Esophagus squamous epithelium (tissue), 5 donors: ENCODE measurements at regions not wholly inside any gene's neighbourhood (a gene's known extent, or its start where the extent isn't known, plus 50 kb on each side); places are given as distances from the start of the nearest gene placed in this dataset.

Experiments
- DNase-seq: peaks from one replicate; lab custom pipeline; 2025; lab: John Stamatoyannopoulos, UW
- H3K27ac ChIP-seq, 4 donors: fragments of 200-600 bp; sonication (generic); one replicate each; pipeline ENCODE4 v1.5.1; 2016 to 2019; ENCODE audit warnings: mild to moderate bottlenecking in 1 of 4
- H3K27me3 ChIP-seq, 4 donors: fragments of 200-600 bp; sonication (generic); 1 replicate in 3 of 4; 2 replicates in 1 of 4; pipeline versions ENCODE4 v1.5.1 to v1.6.0; 2017 to 2021; ENCODE audit warnings: antibody characterized with exemption in 1 of 4
- H3K36me3 ChIP-seq, 3 donors: fragments of 200-600 bp; sonication (generic); one replicate each; pipeline ENCODE4 v1.5.1; 2016 to 2019
- H3K4me1 ChIP-seq, 3 donors: fragments of 200-600 bp; sonication (generic); one replicate each; pipeline ENCODE4 v1.5.1; 2017 to 2019
- H3K4me3 ChIP-seq, 4 donors: fragments of 200-600 bp; sonication (generic); 1 replicate in 3 of 4; 2 replicates in 1 of 4; pipeline ENCODE4 v1.5.1; 2016 to 2019; ENCODE audit warnings: mild to moderate bottlenecking in 2 of 4, moderate library complexity in 1 of 4
- H3K9me3 ChIP-seq, 3 donors: fragments of 200-600 bp; sonication (generic); one replicate each; pipeline ENCODE4 v1.5.1; 2016 to 2019
- POLR2A ChIP-seq, 4 donors: fragments of 450-650 bp; IDR thresholded peaks; one replicate each; pipeline ENCODE4 v1.6.1; 2017; ENCODE audit warnings: antibody characterized with exemption in 4 of 4, mild to moderate bottlenecking in 4 of 4, moderate library complexity in 3 of 4
- WGBS, 2 donors: methylation state at CpG; one replicate each; pipeline ENCODE4 v1.1.5; 2018; 5-methylcytosine and 5-hydroxymethylcytosine counted together
- intact Hi-C: fragments of 100-400 bp; cut with DNase I; formaldehyde crosslinking; loops from one replicate; pipeline ENCODE4 v1.15.0; 2022
- TF ChIP-seq, protein P1 (sequence below), 6 experiments: fragments of 450-650 bp in 4 of 6; fragments of 200-600 bp in 2 of 6; sonication (generic) in 2 of 6; IDR thresholded peaks; one replicate each; pipeline ENCODE4 v1.5.1; 2016 to 2019; ENCODE audit warnings: antibody characterized with exemption in 6 of 6, mild to moderate bottlenecking in 4 of 6, moderate library complexity in 4 of 6
- donor health status: DM: yes; HTN: yes; CAD: no.

DNA sequence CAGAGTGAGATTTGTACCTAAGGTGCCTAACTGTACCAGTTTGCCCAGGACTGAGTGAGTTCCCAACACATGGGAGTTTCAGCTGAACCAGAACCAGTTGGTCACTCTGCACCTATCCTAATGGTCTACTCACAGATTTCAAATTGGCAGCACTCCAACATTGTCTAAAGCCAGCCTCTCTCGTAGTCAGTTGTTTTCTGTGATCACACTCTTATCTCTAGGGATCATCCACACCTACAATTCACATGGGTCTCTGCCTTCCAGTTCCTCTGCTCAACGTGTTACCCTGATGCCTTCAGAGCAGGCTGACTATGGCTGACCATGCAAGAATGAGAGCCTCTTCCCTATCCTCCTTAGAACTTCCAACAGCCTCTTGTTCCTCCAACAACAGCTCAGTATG is 624.8 kb downstream of the NTRK3 start:
- no peaks in the 10 kb centered on the region for H3K36me3 ChIP-seq
- H3K27ac ChIP-seq: no peak overlapping the region
- whole genome bisulfite sequencing, 2 donors: 31 to 39% methylated on average over 2 of the region's 2 CpGs
- TF ChIP-seq POLR2A (IDR thresholded peaks at IDR 0.05): no peak
- TF ChIP-seq, protein P1, sequence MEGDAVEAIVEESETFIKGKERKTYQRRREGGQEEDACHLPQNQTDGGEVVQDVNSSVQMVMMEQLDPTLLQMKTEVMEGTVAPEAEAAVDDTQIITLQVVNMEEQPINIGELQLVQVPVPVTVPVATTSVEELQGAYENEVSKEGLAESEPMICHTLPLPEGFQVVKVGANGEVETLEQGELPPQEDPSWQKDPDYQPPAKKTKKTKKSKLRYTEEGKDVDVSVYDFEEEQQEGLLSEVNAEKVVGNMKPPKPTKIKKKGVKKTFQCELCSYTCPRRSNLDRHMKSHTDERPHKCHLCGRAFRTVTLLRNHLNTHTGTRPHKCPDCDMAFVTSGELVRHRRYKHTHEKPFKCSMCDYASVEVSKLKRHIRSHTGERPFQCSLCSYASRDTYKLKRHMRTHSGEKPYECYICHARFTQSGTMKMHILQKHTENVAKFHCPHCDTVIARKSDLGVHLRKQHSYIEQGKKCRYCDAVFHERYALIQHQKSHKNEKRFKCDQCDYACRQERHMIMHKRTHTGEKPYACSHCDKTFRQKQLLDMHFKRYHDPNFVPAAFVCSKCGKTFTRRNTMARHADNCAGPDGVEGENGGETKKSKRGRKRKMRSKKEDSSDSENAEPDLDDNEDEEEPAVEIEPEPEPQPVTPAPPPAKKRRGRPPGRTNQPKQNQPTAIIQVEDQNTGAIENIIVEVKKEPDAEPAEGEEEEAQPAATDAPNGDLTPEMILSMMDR (IDR thresholded peaks at IDR 0.05): no peak
- intact Hi-C loops: no loop called here
- no peaks in the 10 kb centered on the region for H3K27me3 ChIP-seq
- H3K9me3 ChIP-seq: no peaks in the 10 kb centered on the region
- no peak for DNase-seq
- no peak overlapping the region for H3K4me3 ChIP-seq
- no peaks in the 10 kb centered on the region for H3K4me1 ChIP-seq

DNA sequence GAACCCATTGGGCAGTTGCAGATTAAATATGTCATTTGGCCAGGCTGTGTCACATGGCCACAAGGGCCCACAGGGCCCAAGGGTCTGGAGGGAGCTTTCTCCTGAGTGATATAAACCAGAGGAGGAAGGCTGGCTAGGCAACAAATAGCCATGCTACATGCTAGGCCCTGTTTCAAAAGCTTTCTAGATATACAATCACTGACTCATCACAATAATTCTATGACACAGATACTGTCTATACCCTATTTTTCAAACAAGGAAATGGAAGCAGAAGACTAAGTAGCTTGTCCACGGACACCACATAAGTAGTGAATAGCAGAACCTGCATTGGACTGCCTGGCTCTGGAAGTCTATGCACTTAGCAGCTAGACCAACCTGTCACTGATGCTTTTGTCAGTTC is 625.4 kb downstream of the NTRK3 start:
- DNase-seq: no peak
- Histone ChIP-seq H3K4me1 (no peaks in the 10 kb centered on the region), H3K36me3 (no peaks in the 10 kb centered on the region), H3K27me3 (no peaks in the 10 kb centered on the region), H3K4me3 (no peak overlapping the region), H3K9me3 (no peaks in the 10 kb centered on the region), H3K27ac (no peak overlapping the region)
- WGBS, 2 donors: 63 to 89% methylated on average over 1 of the region's 1 CpG
- no peak for TF ChIP-seq POLR2A (IDR thresholded peaks at IDR 0.05)
- TF ChIP-seq, protein P1 (IDR thresholded peaks at IDR 0.05): no peak
- intact Hi-C loops: no loop called here

DNA sequence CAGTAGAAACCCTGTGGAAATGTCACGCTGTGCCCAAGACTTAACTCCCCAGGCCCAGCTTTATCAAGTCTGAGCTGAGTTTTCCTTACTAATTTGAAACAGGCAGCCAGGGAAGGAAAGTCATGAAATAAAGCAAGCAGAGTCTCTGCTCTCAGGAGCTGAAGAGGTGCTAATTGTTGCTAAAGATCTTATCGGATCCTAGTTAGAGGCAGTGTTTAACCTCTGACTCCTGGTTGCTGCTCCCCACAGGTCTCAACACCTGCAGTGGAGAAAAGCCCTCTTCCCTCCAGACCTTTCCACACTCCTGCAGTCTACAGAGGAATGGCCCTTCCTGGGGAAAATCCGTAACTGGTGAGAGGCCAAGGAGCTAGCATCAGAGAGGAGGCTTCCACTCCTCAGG is 628.2 kb downstream of the NTRK3 start:
- TF ChIP-seq, protein P1 (IDR thresholded peaks at IDR 0.05): no peak
- TF ChIP-seq POLR2A (IDR thresholded peaks at IDR 0.05): no peak
- intact Hi-C loops: no loop called here
- no peaks in the 10 kb centered on the region for H3K9me3 ChIP-seq

DNA sequence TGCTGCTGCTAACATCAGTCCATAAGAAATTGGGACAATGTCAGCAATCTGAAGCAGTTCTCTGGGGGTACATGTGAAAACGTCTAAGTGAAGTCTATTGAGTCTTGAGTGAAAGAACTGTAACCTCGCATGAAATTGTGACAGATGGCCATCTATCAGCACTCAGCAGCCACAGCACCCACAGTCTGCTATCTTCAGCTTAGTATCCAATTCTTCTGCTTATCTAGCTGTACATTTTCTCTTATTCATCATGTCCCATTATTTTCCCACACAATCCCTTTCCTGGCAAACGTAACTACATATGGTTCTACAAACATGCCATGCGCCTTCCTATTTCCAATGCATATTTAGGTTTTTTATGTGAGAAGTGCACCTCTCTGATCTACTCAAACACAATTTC is 629.7 kb downstream of the NTRK3 start:
- no peak for DNase-seq
- intact Hi-C loops: no loop called here
- no peaks in the 10 kb centered on the region for H3K36me3 ChIP-seq
- H3K9me3 ChIP-seq: no peaks in the 10 kb centered on the region
- no peak overlapping the region for H3K27ac ChIP-seq
- WGBS, 2 donors: 66 to 74% methylated on average over 4 of the region's 4 CpGs
- no peaks in the 10 kb centered on the region for H3K4me1 ChIP-seq
- no peaks in the 10 kb centered on the region for H3K27me3 ChIP-seq
- TF ChIP-seq POLR2A (IDR thresholded peaks at IDR 0.05): no peak
- TF ChIP-seq, protein P1 (IDR thresholded peaks at IDR 0.05): no peak
- H3K4me3 ChIP-seq: no peak overlapping the region

More for the DNA sequence above, 628.2 kb downstream of the NTRK3 start:
- 10 to 56% methylated on average over 2 to 3 of the region's 3 CpGs for WGBS, 2 donors
- Histone ChIP-seq H3K27ac (no peak overlapping the region), H3K27me3 (no peaks in the 10 kb centered on the region), H3K36me3 (no peaks in the 10 kb centered on the region), H3K4me3 (no peak overlapping the region), H3K4me1 (no peaks in the 10 kb centered on the region)
- DNase-seq: no peak

DNA sequence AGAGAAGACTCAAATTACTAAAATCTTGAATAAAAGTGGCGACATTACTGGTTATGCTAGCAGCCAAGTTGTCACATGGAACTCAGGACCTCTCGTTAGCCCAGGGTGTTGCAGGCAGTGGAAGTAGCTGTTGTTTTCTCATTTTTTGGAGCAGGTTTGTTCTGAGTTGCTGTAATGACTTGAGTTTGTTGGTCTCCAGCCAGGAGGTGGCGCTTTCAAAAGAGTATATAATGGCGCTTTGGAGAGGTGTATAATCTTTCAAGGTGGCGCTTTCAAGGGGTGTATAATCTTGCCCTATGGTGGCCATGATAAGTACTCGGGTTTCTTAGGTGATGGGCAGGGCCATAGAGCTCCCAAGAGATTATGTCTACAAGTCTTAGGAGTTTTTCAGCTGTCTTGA is 632.7 kb downstream of the NTRK3 start:
- intact Hi-C loops: no loop called here
- Histone ChIP-seq H3K27ac (no peak overlapping the region), H3K9me3 (no peaks in the 10 kb centered on the region), H3K4me3 (no peak overlapping the region), H3K4me1 (no peaks in the 10 kb centered on the region), H3K36me3 (no peaks in the 10 kb centered on the region), H3K27me3 (no peaks in the 10 kb centered on the region)
- WGBS, 2 donors: 35 to 52% methylated on average over 6 of the region's 6 CpGs
- TF ChIP-seq, protein P1 (IDR thresholded peaks at IDR 0.05): no peak
- no peak for TF ChIP-seq POLR2A (IDR thresholded peaks at IDR 0.05)
- DNase-seq: no peak
